BJ (cell line): ENCODE measurements at regions not wholly inside any gene's neighbourhood (a gene's known extent, or its start where the extent isn't known, plus 50 kb on each side); places are given as distances from the start of the nearest gene placed in this dataset.

Experiments used
- CTCF ChIA-PET: fragments of 350-600 bp; formaldehyde crosslinking; extraction: SDS; loops from one replicate; lab custom pipeline; 2021; ENCODE audit warnings: antibody characterized with exemption, inconsistent platforms; lab: Yijun Ruan, JAX
- POLR2A ChIA-PET: fragments of 300-600 bp; sonication (Branson Sonifier 250); formaldehyde crosslinking; extraction: SDS; loops from one replicate; lab custom pipeline; 2021; ENCODE audit warnings: antibody characterized with exemption; lab: Charles Lee
- DNase-seq: peaks from one replicate; pipeline ENCODE4 v3.0.0-alpha.2; 2011; ENCODE audit warnings: low read depth
- H3K27me3 ChIP-seq: 2 replicates; pipeline ENCODE4 v1.6.0; 2011; ENCODE audit warnings: low read length; ENCODE audit not compliant: control insufficient read depth, insufficient read depth
- H3K36me3 ChIP-seq: 2 replicates; pipeline ENCODE4 v1.5.1; 2011; ENCODE audit warnings: low read length; ENCODE audit not compliant: control insufficient read depth, insufficient read depth
- H3K4me3 ChIP-seq: 2 replicates; pipeline ENCODE4 v1.5.1; 2011; ENCODE audit warnings: low read depth, mild to moderate bottlenecking, control low read depth, low read length
- TF ChIP-seq, protein P1 (sequence below): IDR thresholded peaks from 2 replicates; pipeline ENCODE4 v1.5.1; 2011; ENCODE audit warnings: low read depth, mild to moderate bottlenecking, control low read depth, inconsistent platforms, low read length, moderate library complexity; ENCODE audit not compliant: insufficient read depth

DNA sequence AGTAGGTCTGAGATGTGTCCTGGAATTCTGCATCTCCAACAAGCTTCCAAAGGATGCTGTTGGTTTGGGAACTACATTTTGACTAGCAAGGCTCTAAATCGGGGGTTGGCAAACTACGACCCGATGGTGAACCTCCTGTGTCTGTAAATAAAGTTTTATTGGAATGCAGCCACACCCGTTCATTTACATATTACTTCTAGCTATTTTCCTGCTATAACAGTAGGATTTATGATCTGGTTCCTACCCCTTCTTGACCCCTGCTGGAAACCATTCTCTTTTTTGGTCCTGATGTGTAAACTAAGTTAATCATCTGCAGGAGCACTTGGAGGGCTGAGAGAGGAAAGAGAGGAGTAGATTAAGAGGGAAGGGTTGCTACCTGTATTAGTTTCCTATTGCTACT is 454.5 kb downstream of the RASEF start:
- DNase-seq, result no peak
- H3K27me3 ChIP-seq, result peaks cover 1% of the 10 kb centered on the region; the same call in 1 of the 2 replicates
- H3K36me3 ChIP-seq, result no peaks in the 10 kb centered on the region
- CTCF ChIA-PET, result interaction anchor here (2.5 kb wide), 1 partner anchor 1085 kb away, joined by 17 read pairs; no protein-coding TSS in a partner anchor
- H3K4me3 ChIP-seq, result no peak overlapping the region
- POLR2A ChIA-PET, result interaction anchor here (0.6 kb wide), 1 partner anchor 971 kb away, joined by 6 read pairs; no protein-coding TSS in a partner anchor
- TF ChIP-seq, protein P1, sequence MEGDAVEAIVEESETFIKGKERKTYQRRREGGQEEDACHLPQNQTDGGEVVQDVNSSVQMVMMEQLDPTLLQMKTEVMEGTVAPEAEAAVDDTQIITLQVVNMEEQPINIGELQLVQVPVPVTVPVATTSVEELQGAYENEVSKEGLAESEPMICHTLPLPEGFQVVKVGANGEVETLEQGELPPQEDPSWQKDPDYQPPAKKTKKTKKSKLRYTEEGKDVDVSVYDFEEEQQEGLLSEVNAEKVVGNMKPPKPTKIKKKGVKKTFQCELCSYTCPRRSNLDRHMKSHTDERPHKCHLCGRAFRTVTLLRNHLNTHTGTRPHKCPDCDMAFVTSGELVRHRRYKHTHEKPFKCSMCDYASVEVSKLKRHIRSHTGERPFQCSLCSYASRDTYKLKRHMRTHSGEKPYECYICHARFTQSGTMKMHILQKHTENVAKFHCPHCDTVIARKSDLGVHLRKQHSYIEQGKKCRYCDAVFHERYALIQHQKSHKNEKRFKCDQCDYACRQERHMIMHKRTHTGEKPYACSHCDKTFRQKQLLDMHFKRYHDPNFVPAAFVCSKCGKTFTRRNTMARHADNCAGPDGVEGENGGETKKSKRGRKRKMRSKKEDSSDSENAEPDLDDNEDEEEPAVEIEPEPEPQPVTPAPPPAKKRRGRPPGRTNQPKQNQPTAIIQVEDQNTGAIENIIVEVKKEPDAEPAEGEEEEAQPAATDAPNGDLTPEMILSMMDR, result no peak

DNA sequence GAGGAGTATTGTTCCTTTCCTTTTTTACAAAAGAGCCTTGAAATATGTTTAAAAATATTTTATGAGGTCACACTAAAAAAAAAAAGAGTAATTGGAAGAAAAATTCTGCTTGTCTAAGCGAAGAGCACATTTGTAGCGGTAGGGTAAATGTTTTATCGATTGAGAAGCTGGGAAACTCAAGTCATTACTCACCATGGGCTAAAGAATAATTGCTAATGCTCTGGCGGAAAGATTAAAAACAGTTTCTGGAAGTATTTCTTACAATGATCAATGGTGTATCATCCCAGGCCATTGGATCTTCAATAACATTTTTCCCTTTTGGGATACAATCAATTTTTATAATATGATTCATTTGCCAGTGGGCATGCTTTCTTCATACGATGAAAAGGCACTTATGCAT is 450.0 kb downstream of the RASEF start:
- POLR2A ChIA-PET, result no interaction called here
- H3K27me3 ChIP-seq, result peaks cover 1% of the 10 kb centered on the region; the same call in 1 of the 2 replicates
- TF ChIP-seq, protein P1, result no peak
- DNase-seq, result no peak
- no peaks in the 10 kb centered on the region for H3K36me3 ChIP-seq
- H3K4me3 ChIP-seq, result no peak overlapping the region
- CTCF ChIA-PET, result interaction anchor here (0.5 kb wide), 1 partner anchor 135 kb away, joined by 3 read pairs; no protein-coding TSS in a partner anchor

DNA sequence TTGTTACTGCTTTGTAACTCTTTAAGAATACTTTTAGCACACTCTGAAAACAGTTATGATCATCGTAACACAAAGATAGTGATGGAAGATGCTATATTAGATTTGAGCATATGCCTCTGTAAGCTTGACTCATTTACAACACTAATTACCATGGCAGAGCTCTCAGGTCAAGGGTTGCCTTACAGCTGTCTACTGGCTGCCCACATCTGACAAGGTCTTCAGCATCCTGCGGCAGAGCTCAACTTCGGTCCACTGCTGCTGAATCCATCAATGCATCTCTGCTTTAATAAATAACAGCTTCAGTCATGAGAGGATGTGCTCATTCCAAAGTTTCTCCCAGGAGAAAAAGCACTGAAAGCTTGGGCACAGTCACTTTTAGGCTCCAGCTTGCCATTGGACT is 449.4 kb downstream of the RASEF start:
- TF ChIP-seq, protein P1, result no peak
- POLR2A ChIA-PET, result no interaction called here
- CTCF ChIA-PET, result no interaction called here

DNA sequence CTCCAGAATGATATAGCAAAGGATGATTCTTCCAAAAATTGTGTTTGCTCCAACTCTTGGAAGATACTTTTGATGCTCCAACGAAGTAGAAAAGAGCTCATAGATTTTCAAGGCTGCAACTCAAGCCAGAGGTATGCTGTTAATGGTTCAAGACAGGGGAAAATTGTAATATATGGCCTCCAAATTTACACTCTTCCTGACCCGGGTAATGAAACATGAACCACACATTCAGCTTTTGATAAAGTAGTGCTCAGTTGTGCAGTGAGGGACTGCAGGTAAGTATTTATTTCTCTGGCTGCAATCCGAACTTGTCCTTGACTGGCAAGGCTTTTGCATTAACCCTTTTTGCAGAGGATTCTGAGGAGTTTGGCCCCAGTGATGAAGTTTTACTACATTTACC is 446.4 kb downstream of the RASEF start:
- CTCF ChIA-PET, result interaction anchor here (1.0 kb wide), 1 partner anchor 10 kb away, joined by 3 read pairs; no protein-coding TSS in a partner anchor

More for the DNA sequence above, 449.4 kb downstream of the RASEF start:
- peaks cover 1% of the 10 kb centered on the region; the same call in 1 of the 2 replicates for H3K27me3 ChIP-seq
- no peaks in the 10 kb centered on the region for H3K36me3 ChIP-seq
- H3K4me3 ChIP-seq, result no peak overlapping the region
- DNase-seq, result no peak

DNA sequence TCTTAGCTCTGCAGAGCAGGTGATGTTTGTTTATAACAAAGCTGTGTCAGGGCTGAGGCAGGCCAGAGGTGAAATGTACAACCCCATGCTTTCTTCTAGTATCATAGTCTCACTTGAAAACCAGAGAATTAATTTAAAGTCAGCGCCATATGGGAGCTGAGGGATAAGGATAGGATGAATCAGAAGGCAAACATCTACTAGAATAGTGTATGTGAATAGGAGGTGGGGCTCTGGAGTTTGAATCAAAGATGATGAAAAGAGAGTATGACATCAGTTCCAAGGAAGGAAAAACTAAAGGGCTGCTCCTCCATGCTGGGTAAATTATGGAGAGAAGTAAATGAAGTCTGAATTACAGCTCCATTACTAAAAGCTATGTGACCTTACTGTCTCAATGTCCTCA is 441.5 kb downstream of the RASEF start:
- no peak for DNase-seq
- ChIA-PET CTCF (interaction anchor here (0.6 kb wide), 1 partner anchor 1297 kb away, joined by 3 read pairs; no protein-coding TSS in a partner anchor), POLR2A (no interaction called here)
- TF ChIP-seq, protein P1, result no peak
- H3K27me3 ChIP-seq, result no peaks in the 10 kb centered on the region
- no peak overlapping the region for H3K4me3 ChIP-seq
- H3K36me3 ChIP-seq, result no peaks in the 10 kb centered on the region

More for the DNA sequence above, 446.4 kb downstream of the RASEF start:
- no peak for DNase-seq
- Histone ChIP-seq H3K27me3 (no peaks in the 10 kb centered on the region), H3K36me3 (no peaks in the 10 kb centered on the region), H3K4me3 (no peak overlapping the region)
- TF ChIP-seq, protein P1, result no peak
- POLR2A ChIA-PET, result no interaction called here
